HEK293T (cell line): ENCODE measurements at regions not wholly inside any gene's neighbourhood (a gene's known extent, or its start where the extent isn't known, plus 50 kb on each side); places are given as distances from the start of the nearest gene placed in this dataset.

Source experiments
- CTCF ChIA-PET: fragments of 350-600 bp; formaldehyde crosslinking; extraction: SDS; loops from one replicate; lab custom pipeline; 2021; ENCODE audit warnings: antibody characterized with exemption, inconsistent platforms; lab: Yijun Ruan, JAX
- POLR2A ChIA-PET: fragments of 350-600 bp; formaldehyde crosslinking; extraction: SDS; loops from one replicate; lab custom pipeline; 2020; ENCODE audit warnings: antibody characterized with exemption, inconsistent platforms; lab: Yijun Ruan, JAX
- DNase-seq: peaks from one replicate; pipeline ENCODE4 v3.0.0; 2012; ENCODE audit warnings: mixed read lengths; ENCODE audit errors: extremely low spot score
- ARNT ChIP-seq: fragments of 450-650 bp; IDR thresholded peaks from 2 replicates; pipeline ENCODE4 v1.6.1; 2017; ENCODE audit warnings: mild to moderate bottlenecking
- BHLHE40 ChIP-seq: fragments of 450-650 bp; IDR thresholded peaks from 2 replicates; pipeline ENCODE4 v1.6.1; 2016; ENCODE audit warnings: mild to moderate bottlenecking, moderate library complexity, borderline replicate concordance
- CTBP1 ChIP-seq: fragments of 450-650 bp; IDR thresholded peaks from 2 replicates; pipeline ENCODE4 v1.6.1; 2016; ENCODE audit warnings: borderline replicate concordance
- ELF4 ChIP-seq: fragments of 450-650 bp; IDR thresholded peaks from 2 replicates; pipeline ENCODE4 v1.6.1; 2017; ENCODE audit warnings: antibody characterized with exemption
- FOXA1 ChIP-seq: fragments of 450-650 bp; IDR thresholded peaks from 2 replicates; pipeline ENCODE4 v1.6.1; 2016; ENCODE audit warnings: mild to moderate bottlenecking
- FOXK2 ChIP-seq: fragments of 450-650 bp; IDR thresholded peaks from 2 replicates; pipeline ENCODE4 v1.6.1; 2016; ENCODE audit warnings: mild to moderate bottlenecking
- FOXM1 ChIP-seq: fragments of 450-650 bp; IDR thresholded peaks from 2 replicates; pipeline ENCODE4 v1.6.1; 2017; ENCODE audit warnings: mild to moderate bottlenecking, borderline replicate concordance
- HDGF ChIP-seq: fragments of 450-650 bp; IDR thresholded peaks from 2 replicates; pipeline ENCODE4 v1.6.1; 2017; ENCODE audit warnings: antibody characterized with exemption, borderline replicate concordance
- L3MBTL2 ChIP-seq: fragments of 450-650 bp; conservative IDR thresholded peaks from 2 replicates; pipeline ENCODE4 v1.6.1; 2016; ENCODE audit warnings: mild to moderate bottlenecking
- LEF1 ChIP-seq: fragments of 450-650 bp; IDR thresholded peaks from 2 replicates; pipeline ENCODE4 v1.6.1; 2017; ENCODE audit warnings: mild to moderate bottlenecking, borderline replicate concordance
- NFRKB ChIP-seq: fragments of 450-650 bp; IDR thresholded peaks from 2 replicates; pipeline ENCODE4 v1.6.1; 2016; ENCODE audit warnings: mild to moderate bottlenecking, moderate library complexity
- PKNOX1 ChIP-seq: fragments of 450-650 bp; IDR thresholded peaks from 2 replicates; pipeline ENCODE4 v1.6.1; 2016
- SP1 ChIP-seq: fragments of 450-650 bp; IDR thresholded peaks from 2 replicates; pipeline ENCODE4 v1.6.1; 2017
- SUZ12 ChIP-seq: fragments of 450-650 bp; IDR thresholded peaks from 2 replicates; pipeline ENCODE4 v1.6.1; 2016; ENCODE audit warnings: mild to moderate bottlenecking
- TARDBP ChIP-seq: fragments of 450-650 bp; IDR thresholded peaks from 2 replicates; pipeline ENCODE4 v1.6.1; 2016
- ZNF384 ChIP-seq: fragments of 450-650 bp; IDR thresholded peaks from 2 replicates; pipeline ENCODE4 v1.6.1; 2016

DNA sequence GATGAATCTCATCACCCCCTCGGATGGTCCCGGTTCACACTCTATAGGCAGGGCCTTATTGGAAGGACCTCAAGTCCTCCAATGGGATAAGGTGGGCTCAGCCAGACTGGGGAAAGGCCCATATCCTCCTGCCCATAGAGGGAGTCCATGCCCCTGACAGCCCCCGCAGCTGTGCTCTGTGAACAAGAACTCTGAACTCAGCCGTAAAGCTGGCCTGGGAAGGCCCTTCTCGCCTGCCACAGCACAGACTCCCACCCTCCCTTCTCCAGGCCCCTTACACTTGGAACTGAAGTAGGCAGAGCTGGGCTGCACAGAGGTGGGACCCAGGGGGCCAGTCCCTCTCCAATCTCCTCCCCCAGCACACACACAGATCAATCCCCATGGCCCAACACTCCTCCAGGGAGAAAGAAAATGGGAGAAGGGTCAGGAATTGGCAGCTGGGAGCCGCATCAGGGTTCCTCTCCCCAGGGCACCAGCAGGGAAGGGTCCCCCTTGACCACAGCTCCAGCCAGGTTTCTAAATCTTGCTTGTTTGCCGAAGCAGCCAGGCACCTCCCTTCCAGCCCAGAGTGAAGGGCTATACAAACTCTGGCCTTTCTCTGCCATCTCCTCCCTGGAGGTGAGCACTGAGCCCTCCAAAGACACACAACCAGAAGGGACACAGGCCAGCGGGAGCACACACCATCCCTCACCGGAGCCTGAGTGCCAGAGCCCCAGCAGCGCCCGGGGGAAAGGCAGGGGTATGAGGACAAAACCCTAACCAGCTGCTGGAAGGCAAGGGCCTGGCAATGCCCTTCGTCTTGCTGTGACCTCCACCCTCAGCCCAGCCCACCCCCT lies 454.1 kb downstream of the SOX9 start:
- TF ChIP-seq ELF4 = no peak
- TF ChIP-seq FOXK2 = no peak
- TF ChIP-seq SUZ12 = no peak
- TF ChIP-seq BHLHE40 = no peak
- no peak for TF ChIP-seq PKNOX1
- TF ChIP-seq SP1 = no peak
- no peak for TF ChIP-seq CTBP1
- no peak for TF ChIP-seq TARDBP
- TF ChIP-seq FOXM1 = no peak
- TF ChIP-seq ARNT = no peak
- TF ChIP-seq HDGF = no peak
- no peak for TF ChIP-seq L3MBTL2
- ChIA-PET POLR2A (no interaction called here), CTCF (interaction anchor here (1.1 kb wide), 1 partner anchor 15 kb away, joined by 4 read pairs; no protein-coding TSS in a partner anchor)
- DNase-seq = no peak

DNA sequence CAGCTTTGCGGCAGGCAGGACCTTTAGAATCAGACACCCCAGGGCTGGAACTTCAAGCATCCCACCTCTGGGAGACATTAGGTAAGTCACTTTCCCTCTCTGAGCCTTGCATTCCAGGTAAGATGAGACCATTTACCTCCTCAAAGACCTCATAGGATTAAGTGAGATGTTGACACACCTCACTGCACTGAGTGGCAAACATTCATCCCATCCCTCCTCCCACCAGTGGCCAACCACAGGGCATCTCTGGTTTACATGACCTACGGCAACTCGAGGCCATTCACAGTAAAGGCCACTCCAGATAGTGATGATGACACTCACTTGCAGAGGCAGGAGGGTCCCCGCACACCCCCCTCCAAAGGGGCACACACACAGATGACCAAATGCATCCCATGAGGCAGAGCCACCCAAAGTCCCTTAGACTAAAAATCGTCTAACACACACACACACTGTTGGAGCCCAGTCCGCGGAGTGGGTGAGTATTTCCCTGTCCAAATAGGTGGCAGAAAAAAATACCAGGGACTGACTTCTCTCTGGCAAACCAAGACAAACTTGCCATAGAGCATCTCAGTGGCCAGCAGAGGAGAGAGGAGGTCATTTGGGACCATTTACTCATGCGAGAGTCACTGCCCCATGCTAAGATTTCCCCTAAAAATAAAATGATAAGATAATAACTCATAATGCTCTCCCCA lies 454.9 kb downstream of the SOX9 start:
- CTCF ChIA-PET = no interaction called here
- POLR2A ChIA-PET = no interaction called here
- TF ChIP-seq NFRKB = no peak
- no peak for TF ChIP-seq FOXK2
- TF ChIP-seq SP1 = no peak
- TF ChIP-seq FOXM1 = no peak
- no peak for TF ChIP-seq ARNT
- no peak for DNase-seq

GRCh38 chr17:72576289-72576759 lies 455.5 kb downstream of the SOX9 start:
- ChIA-PET POLR2A (no interaction called here), CTCF (interaction anchor here (0.9 kb wide), 1 partner anchor 16 kb away, joined by 4 read pairs; no protein-coding TSS in a partner anchor)
- no peak for DNase-seq
- no peak for TF ChIP-seq TARDBP

- CTCF ChIA-PET = interaction anchor here (0.9 kb wide), 1 partner anchor 18 kb away, joined by 3 read pairs; no protein-coding TSS in a partner anchor
- POLR2A ChIA-PET = interaction anchor here (3.6 kb wide), 1 partner anchor 13 kb away, joined by 15 read pairs; no protein-coding TSS in a partner anchor
- DNase-seq = no peak
- TF ChIP-seq FOXA1 (no peak), CTBP1 (no peak), ZNF384 (no peak), ARNT (no peak), NFRKB (no peak), SP1 (no peak), SUZ12 (no peak), BHLHE40 (no peak), TARDBP (no peak), LEF1 (no peak), FOXM1 (no peak), FOXK2 (no peak), L3MBTL2 (no peak), HDGF (no peak)
These were observed 458.1 kb downstream of the SOX9 start for GRCh38 chr17:72578817-72579470.

GRCh38 chr17:72579990-72580320 lies 459.1 kb downstream of the SOX9 start:
- TF ChIP-seq SP1 (no peak), NFRKB (no peak), PKNOX1 (no peak), TARDBP (no peak), FOXA1 (no peak), SUZ12 (no peak), FOXM1 (no peak), ELF4 (no peak), HDGF (no peak), L3MBTL2 (no peak)
- ChIA-PET POLR2A (interaction anchor here (3.6 kb wide), 1 partner anchor 12 kb away, joined by 15 read pairs; no protein-coding TSS in a partner anchor), CTCF (interaction anchor here (0.9 to 2.2 kb wide), 2 partner anchors 23 to 145 kb away, joined by 4 to 9 read pairs; no protein-coding TSS in a partner anchor)
- no peak for DNase-seq

- DNase-seq = no peak
- TF ChIP-seq FOXK2 = no peak
- no peak for TF ChIP-seq SUZ12
- no peak for TF ChIP-seq ARNT
- TF ChIP-seq NFRKB = no peak
- no peak for TF ChIP-seq FOXM1
- no peak for TF ChIP-seq L3MBTL2
- TF ChIP-seq ELF4 = no peak
- no peak for TF ChIP-seq HDGF
- TF ChIP-seq PKNOX1 = no peak
- no peak for TF ChIP-seq ZNF384
- no peak for TF ChIP-seq SP1
- no peak for TF ChIP-seq BHLHE40
- no peak for TF ChIP-seq CTBP1
- TF ChIP-seq FOXA1 = no peak
- no peak for TF ChIP-seq TARDBP
- TF ChIP-seq LEF1 = no peak
- ChIA-PET POLR2A (interaction anchor here (3.6 kb wide), 1 partner anchor 12 kb away, joined by 15 read pairs; no protein-coding TSS in a partner anchor), CTCF (interaction anchor here (0.9 to 2.2 kb wide), 2 partner anchors 24 to 145 kb away, joined by 4 to 9 read pairs; no protein-coding TSS in a partner anchor)
These were observed 459.7 kb downstream of the SOX9 start for GRCh38 chr17:72580321-72581127.
